ENCODE measurements at regions not wholly inside any gene's neighbourhood (a gene's known extent, or its start where the extent isn't known, plus 50 kb on each side); places are given as distances from the start of the nearest gene placed in this dataset.
"Not testable (repeated sequence)": the region's sequence is repeated elsewhere in the genome, so short reads cannot be mapped to it uniquely, and the experiment has no call there.

DNA sequence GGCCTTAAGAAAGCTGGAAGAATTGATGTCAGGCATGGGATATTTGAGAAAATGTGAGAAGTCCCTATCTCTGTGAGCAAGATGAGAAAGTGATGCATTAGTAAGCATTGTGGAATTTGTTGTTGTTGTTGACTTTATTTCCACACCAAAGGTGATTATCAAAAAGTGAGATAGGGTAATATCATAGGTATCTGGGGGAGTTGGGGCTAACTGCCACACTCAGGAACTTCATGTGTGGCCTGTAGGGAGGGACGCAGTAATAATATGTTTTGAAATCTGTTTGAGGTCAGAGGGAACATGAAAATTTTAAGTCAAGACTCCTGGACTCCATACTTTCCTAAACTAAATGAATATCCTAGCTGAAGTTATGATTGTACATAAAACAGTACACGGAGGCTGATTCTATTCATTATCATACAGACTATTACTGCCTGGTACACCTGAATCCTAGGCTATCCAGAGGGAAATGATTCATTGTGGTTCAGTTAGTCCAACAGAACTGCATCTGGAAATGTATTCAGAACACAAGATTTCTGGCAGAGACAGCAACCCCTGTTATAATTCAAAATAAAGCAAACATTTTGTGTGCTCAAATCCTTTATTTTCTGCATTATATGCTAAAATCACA is 304.8 kb downstream of the CPS1 start:
- no peak for DNase-seq (ENCODE audit: low read depth)

DNA sequence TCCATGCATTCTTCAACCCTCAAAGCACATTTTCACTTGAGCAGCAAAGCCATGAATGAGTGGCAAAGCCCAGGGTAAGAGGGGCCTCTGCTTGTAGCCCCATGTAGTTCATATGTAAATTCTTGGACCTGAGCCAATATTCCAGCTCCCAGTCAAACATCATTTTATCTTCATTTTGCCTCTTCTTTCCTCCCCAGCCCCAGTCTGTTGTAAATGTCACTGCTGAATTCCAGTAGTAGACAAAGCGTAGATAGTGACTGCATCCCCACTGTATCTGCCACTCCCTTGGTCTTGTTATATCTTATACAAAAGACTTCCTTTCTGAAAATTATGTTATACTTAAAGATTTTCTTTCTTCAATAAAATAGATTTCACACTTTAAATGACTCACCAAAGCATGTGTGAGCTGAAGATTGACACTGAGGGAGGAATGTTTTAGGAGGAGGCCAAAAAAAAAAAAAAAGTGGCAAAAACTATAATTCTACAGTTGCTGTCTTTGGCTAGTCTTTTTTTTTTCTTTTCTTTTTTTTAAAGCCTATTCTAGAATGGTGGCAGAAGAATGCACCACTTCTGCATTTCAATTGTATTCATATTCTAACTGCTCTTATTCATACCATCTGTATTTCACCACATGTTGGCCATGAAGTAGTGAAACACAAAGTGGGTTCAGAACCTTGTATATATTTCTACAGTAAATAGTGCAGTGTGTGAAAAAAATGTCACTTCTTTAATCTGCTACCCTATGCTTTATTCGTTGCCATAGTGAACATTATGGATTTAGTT is 306.1 kb downstream of the CPS1 start:
- no peak for DNase-seq (ENCODE audit: low read depth)

DNA sequence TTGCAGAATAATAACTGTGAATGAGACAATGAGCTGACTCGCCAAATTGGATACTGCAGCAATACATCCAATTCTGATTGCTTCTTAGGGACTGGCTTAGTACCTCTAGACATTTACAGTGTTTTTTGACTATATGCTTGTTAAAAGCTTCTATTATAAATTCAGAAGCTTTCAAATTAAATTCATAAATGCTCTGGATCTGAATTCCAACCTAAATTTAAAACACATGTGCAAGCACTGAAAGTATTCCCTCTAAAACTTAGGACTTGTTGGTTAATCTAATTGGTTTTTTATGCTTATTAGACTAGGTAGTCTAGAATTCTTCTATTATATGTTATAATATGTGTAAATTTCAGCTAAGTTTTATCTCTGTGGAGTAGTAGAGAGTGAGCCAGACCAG is 306.9 kb downstream of the CPS1 start:
- DNase-seq (ENCODE audit: low read depth), result no peak

- DNase-seq (ENCODE audit: low read depth), result not testable (repeated sequence)
Measured at GRCh38 chr2:210871566-210871965, 315.2 kb downstream of the CPS1 start.

DNA sequence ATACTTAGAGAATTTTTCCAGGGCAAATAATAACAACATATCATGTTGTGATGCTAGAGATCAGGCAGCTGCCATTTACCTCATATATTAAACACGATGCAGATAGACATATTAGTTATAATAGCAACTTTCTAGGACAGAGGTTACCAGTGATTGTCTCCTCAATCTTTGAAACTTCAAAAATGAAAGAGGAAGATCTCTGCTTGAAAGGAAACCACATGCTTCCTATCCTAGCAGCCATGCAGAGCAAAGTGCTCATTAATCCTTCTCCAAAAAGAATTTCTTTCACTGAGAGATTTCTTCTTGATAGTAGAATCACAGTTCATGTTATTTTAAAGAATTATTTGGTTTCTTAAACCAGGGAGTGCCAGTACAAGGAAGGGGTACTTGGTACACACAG is 317.2 kb downstream of the CPS1 start:
- no peak for DNase-seq (ENCODE audit: low read depth)

GRCh38 chr2:210884227-210884626 is 327.8 kb downstream of the CPS1 start:
- no peak for DNase-seq (ENCODE audit: low read depth)

DNA sequence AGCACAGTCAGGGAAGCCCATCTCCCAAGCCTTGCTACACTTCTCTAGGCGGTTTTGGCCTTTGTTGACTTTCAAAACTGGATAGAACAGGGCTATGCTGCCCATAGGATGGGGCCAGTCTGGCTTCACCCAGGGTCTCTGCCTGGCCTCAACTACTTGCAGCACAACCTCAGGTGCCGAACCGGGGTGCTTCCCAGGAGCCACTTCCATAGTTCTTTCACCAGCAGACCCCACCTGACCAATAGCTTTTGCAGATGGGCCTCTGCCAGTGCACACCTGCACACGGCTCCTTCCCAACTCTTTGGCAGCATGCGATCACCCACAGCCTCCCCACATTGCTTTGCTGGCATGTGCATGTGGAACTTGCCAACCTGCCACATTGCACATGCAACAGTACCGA is 331.6 kb downstream of the CPS1 start:
- DNase-seq (ENCODE audit: low read depth), result no peak

GRCh38 chr2:210895132-210895531 is 338.7 kb downstream of the CPS1 start:
- no peak for DNase-seq (ENCODE audit: low read depth)

DNA sequence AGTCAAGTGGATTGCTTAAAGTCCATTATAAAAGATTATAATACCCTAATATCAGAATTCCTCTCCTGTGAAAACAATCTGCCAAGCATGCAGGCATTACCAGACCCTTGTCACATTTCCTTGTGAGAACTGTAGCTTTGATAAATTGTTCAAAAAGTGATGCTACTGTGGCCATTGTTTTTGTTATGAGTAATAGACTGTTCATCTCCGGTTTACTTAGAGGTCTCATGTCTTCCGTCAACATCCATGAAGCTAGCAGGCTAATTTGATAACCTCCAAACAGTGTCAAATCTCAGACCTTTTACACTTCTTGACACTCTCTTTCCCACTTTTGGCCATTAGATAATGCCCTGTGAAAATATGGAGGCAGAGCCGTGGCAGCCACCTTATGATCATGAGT is 342.7 kb downstream of the CPS1 start:
- no peak for DNase-seq (ENCODE audit: low read depth)

GRCh38 chr2:210901326-210901725 is 344.9 kb downstream of the CPS1 start:
- no peak for DNase-seq (ENCODE audit: low read depth)

DNA sequence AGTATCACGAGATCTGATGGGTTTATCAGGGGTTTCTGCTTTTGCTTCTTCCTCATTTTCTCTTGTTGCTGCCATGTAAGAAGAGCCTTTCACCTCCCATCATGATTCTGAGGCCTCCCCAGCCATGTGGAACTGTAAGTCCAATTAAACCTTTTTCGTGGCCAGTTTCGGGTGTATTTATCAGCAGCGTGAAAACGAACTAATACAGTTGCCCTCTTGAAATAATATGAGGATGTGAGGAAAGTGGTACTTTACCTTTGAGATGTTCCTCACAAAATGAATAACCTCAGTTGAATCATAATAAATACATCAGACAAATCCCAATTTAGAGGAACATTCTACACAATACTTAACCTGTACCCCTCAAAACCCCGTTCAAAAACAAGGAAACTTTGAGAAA is 356.4 kb downstream of the CPS1 start:
- no peak for DNase-seq (ENCODE audit: low read depth)

- no peak for DNase-seq (ENCODE audit: low read depth)
Measured at GRCh38 chr2:210913461-210913860, 357.1 kb downstream of the CPS1 start.

GRCh38 chr2:210915912-210916311 is 359.5 kb downstream of the CPS1 start:
- DNase-seq (ENCODE audit: low read depth), result no peak

- no peak for DNase-seq (ENCODE audit: low read depth)
Measured at GRCh38 chr2:210917465-210917864, 361.1 kb downstream of the CPS1 start.

GRCh38 chr2:210919128-210919527 is 362.7 kb downstream of the CPS1 start:
- no peak for DNase-seq (ENCODE audit: low read depth)

DNA sequence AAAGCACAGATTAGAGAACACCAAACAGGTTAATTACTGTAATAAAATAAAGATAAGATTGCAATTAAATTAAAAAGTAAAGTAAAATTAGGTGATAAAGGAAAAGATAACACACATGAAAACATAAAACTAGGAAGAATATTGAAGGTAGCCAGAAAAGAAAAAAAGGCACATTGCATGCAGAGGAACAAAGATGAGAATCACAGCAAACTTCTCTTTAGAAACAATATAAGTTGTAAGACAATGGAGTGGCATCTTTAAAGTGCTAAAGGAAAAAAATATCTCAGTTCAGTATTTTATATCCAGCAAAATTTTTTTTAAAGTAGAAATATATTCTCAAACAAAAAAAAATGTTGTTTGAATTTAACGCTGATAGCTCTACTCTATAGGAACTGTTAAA is 366.0 kb downstream of the CPS1 start:
- DNase-seq (ENCODE audit: low read depth), result no peak

GRCh38 chr2:210928714-210929113 is 372.3 kb downstream of the CPS1 start:
- DNase-seq (ENCODE audit: low read depth), result no peak

GRCh38 chr2:210938228-210938627 is 381.8 kb downstream of the CPS1 start:
- DNase-seq (ENCODE audit: low read depth), result no peak

GRCh38 chr2:210946395-210946794 is 390.0 kb downstream of the CPS1 start:
- DNase-seq (ENCODE audit: low read depth), result no peak

GRCh38 chr2:210950434-210951060 is 394.1 kb downstream of the CPS1 start:
- DNase-seq (ENCODE audit: low read depth), result not testable (repeated sequence)

GRCh38 chr2:210954386-210954907 is 398.0 kb downstream of the CPS1 start:
- no peak for DNase-seq (ENCODE audit: low read depth)

GRCh38 chr2:210955591-210955990 is 399.2 kb downstream of the CPS1 start:
- DNase-seq (ENCODE audit: low read depth), result no peak

DNA sequence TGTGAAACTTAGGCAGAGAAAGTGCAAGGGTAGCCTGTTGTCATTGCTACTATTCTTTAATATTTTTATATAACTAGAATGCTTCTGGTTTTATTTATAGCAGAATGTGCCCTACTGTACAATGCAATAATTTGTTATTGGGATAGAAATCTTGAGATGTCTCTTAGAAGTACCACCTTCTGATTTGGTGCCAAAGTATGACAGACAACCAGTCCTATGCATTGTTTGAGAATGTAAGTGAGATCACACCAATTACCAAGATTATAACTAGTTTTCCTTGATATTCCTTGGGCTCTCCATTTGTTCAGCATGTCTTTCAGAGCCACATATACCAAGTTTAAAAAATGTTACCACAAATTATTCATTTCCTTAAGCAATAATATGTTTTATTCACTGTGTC is 399.7 kb downstream of the CPS1 start:
- DNase-seq (ENCODE audit: low read depth), result no peak

Data from stimulated activated CD8-positive, alpha-beta memory T cell treated with anti-CD3 and anti-CD28 coated beads, Interleukin-12 subunit alpha, Interleukin-12 subunit beta, amount 100 ng/mL, for 1 hour (primary cell).